Heart left ventricle (tissue), 13 donors: ENCODE measurements at regions not wholly inside any gene's neighbourhood (a gene's known extent, or its start where the extent isn't known, plus 50 kb on each side); places are given as distances from the start of the nearest gene placed in this dataset.

Experiments used
- POLR2A ChIP-seq, 2 donors: fragments of 450-650 bp; IDR thresholded peaks; one replicate each; pipeline ENCODE4 v1.6.1; 2017; ENCODE audit warnings: antibody characterized with exemption in 2 of 2, mild to moderate bottlenecking in 2 of 2, moderate library complexity in 2 of 2
- TF ChIP-seq, protein P1 (sequence below), 12 donors: fragments of 200-600 bp; sonication (generic) in 4 of 12; IDR thresholded peaks; one replicate each; pipeline versions ENCODE4 v1.5.0 to v1.8.0; 2018 to 2022; ENCODE audit warnings: antibody characterized with exemption in 12 of 12, mild to moderate bottlenecking in 5 of 12
- donor health status: ischemic (EF 13 %, LVEDD 7.1; RV severe dilation, severe dysfunction).
- donor health status: DM: no; HTN: yes; CAD: no.
- donor health status: DM: no; HTN: no; CAD: no.
- donor health status: ischemic (EF 25% LVEDD 6.9; RV normal size, moderate dysfunction).
- donor health status: ischemic (EF 25% LVEDD 5.7; RV mildly dilated, moderate dysfunction).
- donor health status: ischemic (EF 35%, LVEDD 5.7; RV mildly dilated, moderate dysfunction).
- donor health status: nonischemic (EF 11% LVEDD 7.7; RV severe dilation, severe dysfunction).
- donor health status: DM: yes; HTN: yes; CAD: no.
- donor health status: PGD.
- donor health status: ischemic (EF 29% LVEDD 5.4; RV normal size, mild dysfunction).
- donor health status: nonischemic (EF 23%, LVEDD 6.1; RV moderate dilation, normal function).

- TF ChIP-seq, protein P1, sequence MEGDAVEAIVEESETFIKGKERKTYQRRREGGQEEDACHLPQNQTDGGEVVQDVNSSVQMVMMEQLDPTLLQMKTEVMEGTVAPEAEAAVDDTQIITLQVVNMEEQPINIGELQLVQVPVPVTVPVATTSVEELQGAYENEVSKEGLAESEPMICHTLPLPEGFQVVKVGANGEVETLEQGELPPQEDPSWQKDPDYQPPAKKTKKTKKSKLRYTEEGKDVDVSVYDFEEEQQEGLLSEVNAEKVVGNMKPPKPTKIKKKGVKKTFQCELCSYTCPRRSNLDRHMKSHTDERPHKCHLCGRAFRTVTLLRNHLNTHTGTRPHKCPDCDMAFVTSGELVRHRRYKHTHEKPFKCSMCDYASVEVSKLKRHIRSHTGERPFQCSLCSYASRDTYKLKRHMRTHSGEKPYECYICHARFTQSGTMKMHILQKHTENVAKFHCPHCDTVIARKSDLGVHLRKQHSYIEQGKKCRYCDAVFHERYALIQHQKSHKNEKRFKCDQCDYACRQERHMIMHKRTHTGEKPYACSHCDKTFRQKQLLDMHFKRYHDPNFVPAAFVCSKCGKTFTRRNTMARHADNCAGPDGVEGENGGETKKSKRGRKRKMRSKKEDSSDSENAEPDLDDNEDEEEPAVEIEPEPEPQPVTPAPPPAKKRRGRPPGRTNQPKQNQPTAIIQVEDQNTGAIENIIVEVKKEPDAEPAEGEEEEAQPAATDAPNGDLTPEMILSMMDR (IDR thresholded peaks at IDR 0.05), result peak in 11 of 12 donors; percentile 28 to 62 (median 43)
- no peak for TF ChIP-seq POLR2A (IDR thresholded peaks at IDR 0.05)
Measured at GRCh38 chr13:71240911-71241310, 626.1 kb downstream of the DACH1 start.
